ENCODE measurements at regions not wholly inside any gene's neighbourhood (a gene's known extent, or its start where the extent isn't known, plus 50 kb on each side); places are given as distances from the start of the nearest gene placed in this dataset.
"Not testable (repeated sequence)": the region's sequence is repeated elsewhere in the genome, so short reads cannot be mapped to it uniquely, and the experiment has no call there.

DNA sequence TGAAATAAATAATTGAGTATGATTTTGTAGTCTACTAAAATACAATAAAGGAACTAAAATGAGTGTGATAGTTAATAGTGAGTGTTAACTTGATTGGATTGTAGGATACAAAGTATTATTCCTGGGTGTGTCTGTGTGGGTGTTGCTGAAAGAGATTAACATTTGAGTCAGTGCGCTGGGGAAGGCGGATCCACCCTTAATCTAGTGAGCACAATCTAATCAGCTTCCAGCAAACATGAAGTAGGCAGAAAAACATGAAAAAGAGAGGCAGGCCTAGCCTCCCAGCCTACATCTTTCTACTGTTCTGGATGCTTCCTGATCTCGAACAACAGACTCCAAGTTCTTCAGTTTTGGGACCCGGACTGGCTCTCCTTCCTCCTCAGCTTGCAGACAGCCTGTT, 1716.6 kb downstream of the MRPL39 start:
- no peak for DNase-seq (ENCODE audit: low spot score)

- no peak for DNase-seq (ENCODE audit: low spot score)
These were observed 1719.5 kb downstream of the MRPL39 start for GRCh38 chr21:23887725-23888306.

GRCh38 chr21:23886828-23887724, 1720.2 kb downstream of the MRPL39 start:
- no peak for DNase-seq (ENCODE audit: low spot score)

DNA sequence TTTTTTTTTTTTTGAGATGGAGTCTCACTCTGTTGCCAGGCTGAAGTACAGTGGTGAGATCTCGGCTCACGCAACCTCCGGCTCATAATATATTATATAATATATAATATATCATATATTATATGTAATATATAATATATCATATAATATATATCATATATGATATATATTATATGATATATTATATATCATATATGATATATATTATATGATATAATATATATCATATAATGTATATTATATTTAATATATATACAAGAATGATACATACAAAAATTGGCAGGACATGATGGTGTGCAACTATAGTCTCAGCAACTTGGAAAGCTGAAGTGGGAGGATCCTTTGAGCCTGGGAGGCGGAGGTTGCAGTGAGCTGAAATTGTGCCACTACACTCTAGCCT, 1725.5 kb downstream of the MRPL39 start:
- no peak for DNase-seq (ENCODE audit: low spot score)

DNA sequence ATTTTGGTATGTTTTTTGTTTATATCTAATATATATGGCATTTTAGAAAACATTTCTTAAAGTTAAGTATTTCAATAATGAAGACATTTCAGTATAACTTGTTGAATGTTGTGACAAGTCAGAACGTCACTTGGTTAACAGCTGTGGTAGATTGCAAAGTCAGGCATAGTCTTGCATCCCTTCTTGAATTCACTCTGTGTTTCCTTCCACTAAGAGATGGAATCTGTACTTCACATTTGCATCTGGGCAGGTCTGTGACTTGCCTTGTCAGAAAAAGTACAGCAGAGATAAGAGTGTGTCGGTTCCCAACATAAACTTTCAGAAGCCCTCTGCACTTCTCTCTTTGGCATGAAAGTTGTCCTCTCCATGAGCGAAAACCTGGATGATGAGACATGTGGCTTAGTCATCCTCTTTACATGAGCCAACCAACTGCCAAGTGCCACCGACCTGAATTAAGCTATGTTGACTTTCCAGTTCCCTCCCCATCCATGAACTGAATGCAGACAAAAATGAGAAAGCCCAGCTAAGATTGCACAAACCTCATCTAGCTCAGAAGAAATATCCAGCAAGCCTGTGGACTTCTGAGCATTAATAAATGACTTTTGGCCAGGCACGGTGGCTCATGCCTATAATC, 1730.2 kb downstream of the MRPL39 start:
- no peak for DNase-seq (ENCODE audit: low spot score)

GRCh38 chr21:23874271-23874670, 1733.0 kb downstream of the MRPL39 start:
- DNase-seq (ENCODE audit: low spot score), result no peak

DNA sequence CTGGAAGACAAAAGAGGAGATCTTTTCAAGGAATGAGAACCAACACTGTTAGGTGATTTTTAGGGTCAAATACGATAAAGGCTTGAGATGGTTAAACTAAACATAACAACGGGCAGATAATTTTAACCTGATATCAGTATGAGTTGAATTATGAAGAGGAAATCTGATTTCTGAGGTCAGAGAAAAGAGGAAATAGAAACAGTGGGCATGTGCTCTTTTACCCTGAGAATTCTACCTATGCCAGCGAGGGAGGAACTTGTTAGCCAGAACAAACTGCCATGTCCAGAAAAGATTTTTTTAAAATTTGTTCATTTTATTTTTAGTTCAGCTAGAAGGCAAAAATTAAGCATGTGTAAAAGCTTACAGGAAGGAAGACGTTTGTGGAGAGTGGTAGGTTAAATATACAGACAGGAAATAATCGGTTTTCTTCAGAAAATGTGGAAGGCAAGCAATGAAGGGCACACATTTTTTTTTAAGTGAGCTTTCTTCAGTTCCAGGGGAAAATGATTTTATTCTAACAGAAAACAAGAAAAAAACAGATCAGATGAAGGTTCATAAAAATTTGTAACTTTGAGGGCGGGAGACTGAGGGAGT, 1745.3 kb downstream of the MRPL39 start:
- DNase-seq (ENCODE audit: low spot score), result no peak

DNA sequence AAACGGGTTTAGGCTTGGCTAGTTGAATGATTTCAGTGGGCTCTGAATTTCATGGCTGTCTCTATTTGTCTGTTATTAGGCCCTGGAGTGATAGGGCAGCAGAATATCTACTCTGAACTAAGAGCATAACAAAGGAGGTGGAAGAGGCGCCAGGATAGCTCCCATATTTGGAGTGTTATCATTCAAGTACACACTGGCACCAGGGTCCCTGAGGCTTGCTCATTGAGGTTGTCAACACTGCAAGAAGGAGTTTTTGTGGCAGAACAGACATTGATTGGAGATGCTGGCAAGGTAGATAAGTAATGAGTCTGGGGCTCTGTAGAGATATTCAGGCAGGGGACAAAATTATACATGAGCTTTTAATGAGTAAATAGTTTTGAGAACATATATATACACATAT, 1748.4 kb downstream of the MRPL39 start:
- no peak for DNase-seq (ENCODE audit: low spot score)

- no peak for DNase-seq (ENCODE audit: low spot score)
These were observed 1753.4 kb downstream of the MRPL39 start for GRCh38 chr21:23853796-23854379.

DNA sequence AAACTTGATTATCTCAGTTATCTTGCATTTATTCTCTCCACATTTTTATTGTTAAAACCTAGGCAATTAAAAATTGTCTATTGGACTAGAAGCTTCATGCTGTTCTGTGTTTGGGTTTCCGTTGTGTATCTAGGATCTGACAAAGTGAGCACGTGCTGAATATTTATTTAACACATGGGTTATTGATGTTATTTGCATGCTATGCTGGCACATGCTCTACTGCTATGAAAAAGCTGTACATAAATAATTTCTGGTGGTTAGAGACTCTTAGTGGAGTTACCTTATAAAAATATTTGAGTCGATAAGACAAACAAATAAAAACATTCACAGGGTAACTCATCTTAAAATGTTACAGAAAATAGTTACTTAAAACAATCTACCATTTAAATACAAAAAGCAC, 1769.7 kb downstream of the MRPL39 start:
- no peak for DNase-seq (ENCODE audit: low spot score)

DNA sequence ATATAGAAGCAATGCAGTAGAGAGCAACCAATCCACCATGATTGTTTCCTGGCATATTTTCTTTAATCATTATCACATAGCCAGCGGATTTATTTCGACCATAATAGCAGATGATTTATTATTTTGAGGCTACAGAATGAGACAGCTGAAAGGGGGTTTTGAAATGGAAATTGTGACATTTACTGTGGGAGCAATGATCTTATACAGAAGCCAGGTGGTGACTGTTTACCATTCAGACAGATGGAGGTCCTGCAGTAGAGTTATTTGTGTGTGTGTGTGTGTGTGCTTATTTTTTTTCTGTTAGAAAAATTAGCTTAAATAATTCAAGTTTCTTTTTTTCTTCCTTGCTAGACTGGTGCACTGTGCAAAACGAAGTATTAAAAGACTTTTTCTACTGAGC, 1784.5 kb downstream of the MRPL39 start:
- DNase-seq (ENCODE audit: low spot score), result no peak

GRCh38 chr21:23817337-23817736, 1789.9 kb downstream of the MRPL39 start:
- DNase-seq (ENCODE audit: low spot score), result no peak

DNA sequence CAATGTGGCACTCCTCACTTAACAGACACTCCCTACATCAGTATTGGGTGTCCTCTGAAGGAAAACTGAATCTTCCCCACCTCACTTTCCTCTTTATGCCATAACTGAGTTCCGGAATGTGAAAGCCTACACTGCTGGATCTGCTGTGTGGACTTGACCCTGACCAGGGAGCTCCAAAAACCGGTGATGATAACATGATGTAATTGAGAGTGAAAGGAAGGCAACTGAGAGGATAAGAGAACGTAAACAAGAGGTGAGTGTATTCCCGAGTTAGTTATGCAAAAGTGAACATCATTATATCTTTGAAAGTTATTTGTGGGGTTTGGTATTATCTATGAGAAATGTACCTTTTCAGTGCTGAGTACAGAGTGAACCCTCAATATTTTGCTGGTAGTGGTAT, 1794.8 kb downstream of the MRPL39 start:
- no peak for DNase-seq (ENCODE audit: low spot score)

- no peak for DNase-seq (ENCODE audit: low spot score)
These were observed 1795.5 kb downstream of the MRPL39 start for GRCh38 chr21:23811805-23812204.

DNA sequence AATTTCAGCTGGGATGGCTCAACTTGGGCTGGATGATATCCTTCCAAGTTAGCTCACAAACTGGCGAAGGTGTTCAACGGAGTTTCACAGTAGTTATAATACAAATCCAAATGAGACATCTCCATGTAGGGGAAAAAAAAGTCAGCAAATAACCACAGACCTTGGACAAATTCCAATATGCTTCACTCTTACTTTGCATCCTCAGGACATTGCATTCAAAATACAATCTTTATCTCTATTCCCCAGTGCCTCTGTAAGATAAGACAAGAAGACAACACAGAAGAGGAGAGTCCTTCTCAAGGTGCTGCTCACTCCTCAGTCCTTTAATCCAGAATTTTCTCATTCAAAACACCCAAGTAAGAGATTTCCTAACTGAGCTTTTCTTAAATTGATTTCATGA, 1797.7 kb downstream of the MRPL39 start:
- DNase-seq (ENCODE audit: low spot score), result no peak

DNA sequence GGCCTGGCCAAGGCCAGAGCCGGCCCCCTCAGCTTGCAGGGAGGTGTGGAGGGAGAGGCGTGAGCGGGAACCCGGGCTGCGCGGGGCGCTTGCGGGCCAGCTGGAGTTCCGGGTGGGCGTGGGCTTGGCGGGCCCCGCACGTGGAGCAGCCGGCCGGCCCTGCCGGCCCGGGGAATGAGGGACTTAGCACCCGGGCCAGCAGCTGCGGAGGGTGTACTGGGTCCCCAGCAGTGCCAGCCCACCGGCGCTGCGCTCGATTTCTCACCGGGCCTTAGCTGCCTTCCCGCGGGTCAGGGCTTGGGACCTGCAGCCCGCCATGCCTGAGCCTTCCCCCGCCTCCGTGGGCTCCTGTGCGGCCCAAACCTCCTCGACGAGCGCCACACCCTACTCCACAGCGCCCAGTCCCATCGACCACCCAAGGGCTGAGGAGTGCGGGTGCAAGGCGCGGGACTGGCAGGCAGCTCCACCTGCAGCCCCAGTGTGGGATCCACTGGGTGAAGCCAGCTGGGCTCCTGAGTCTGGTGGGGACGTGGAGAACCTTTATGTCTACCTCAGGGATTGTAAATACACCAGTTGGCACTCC, 1800.2 kb downstream of the MRPL39 start:
- not testable (repeated sequence) for DNase-seq (ENCODE audit: low spot score)

DNA sequence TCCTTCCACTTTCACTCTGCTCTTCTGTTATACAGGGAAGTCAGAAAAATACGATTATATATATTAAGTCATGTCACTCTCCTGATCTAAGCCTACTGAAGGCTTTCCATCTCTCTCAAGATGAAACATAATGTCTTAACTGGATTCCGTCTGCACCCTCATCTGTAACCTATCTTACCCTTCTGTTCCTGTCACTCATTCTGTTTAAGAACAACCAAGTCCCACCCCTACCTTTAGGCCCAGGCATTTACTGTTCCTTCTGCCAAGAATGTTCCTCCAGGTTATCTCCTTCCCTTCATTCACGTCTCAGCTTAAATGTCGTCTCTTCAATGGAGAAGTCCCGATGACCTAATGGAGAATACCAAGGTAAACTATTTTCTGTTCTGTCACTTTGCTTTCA, 1802.4 kb downstream of the MRPL39 start:
- DNase-seq (ENCODE audit: low spot score), result no peak

- no peak for DNase-seq (ENCODE audit: low spot score)
These were observed 1806.0 kb downstream of the MRPL39 start for GRCh38 chr21:23801292-23801691.

DNA sequence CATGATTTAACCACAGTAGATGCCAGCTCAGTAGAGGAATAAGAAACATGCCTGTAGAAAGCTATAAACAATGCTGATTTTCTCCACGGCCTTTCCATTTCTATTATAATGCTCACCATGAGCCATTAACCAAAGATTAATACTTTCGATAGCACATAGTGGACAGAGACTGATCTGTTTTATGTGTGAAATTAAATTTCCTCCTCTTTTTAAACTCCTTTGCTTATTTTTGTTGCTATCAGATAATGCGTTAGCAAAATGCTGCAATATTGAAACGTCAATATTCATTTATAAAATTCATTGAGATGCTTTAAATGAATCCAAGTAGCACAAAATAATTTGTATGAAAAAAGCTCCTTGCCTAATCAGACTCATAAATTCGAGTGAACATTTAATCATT, 1807.9 kb downstream of the MRPL39 start:
- DNase-seq (ENCODE audit: low spot score), result no peak

DNA sequence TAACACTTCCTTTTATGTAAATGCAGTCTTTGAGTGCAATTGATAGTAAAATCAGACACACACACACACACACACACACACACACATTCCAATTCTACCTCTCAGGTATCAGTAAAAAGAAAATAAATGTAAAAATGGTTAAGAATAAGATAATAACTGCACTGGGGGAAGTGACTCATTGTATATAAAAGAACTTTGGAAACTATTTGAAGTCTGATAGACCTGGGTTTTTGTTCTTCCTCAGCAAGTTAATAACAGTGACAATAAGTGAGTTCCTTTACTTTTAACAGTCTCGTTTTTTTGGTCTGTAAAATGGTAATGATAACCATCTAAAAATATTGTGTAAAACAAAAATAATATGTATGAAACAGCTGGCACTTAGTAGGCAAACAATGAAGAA, 1815.0 kb downstream of the MRPL39 start:
- no peak for DNase-seq (ENCODE audit: low spot score)

GRCh38 chr21:23789864-23790263, 1817.4 kb downstream of the MRPL39 start:
- no peak for DNase-seq (ENCODE audit: low spot score)

GRCh38 chr21:23780326-23780725, 1827.0 kb downstream of the MRPL39 start:
- no peak for DNase-seq (ENCODE audit: low spot score)
